Hematopoietic multipotent progenitor cell (in vitro differentiated cells): ENCODE measurements at regions not wholly inside any gene's neighbourhood (a gene's known extent, or its start where the extent isn't known, plus 50 kb on each side); places are given as distances from the start of the nearest gene placed in this dataset.

Source experiments
- DNase-seq, 3 donors: peaks; one replicate each; pipeline ENCODE4 v3.0.0-alpha.2; 2011 to 2015; ENCODE audit warnings: low read depth in 2 of 3, low spot score in 2 of 3

DNA sequence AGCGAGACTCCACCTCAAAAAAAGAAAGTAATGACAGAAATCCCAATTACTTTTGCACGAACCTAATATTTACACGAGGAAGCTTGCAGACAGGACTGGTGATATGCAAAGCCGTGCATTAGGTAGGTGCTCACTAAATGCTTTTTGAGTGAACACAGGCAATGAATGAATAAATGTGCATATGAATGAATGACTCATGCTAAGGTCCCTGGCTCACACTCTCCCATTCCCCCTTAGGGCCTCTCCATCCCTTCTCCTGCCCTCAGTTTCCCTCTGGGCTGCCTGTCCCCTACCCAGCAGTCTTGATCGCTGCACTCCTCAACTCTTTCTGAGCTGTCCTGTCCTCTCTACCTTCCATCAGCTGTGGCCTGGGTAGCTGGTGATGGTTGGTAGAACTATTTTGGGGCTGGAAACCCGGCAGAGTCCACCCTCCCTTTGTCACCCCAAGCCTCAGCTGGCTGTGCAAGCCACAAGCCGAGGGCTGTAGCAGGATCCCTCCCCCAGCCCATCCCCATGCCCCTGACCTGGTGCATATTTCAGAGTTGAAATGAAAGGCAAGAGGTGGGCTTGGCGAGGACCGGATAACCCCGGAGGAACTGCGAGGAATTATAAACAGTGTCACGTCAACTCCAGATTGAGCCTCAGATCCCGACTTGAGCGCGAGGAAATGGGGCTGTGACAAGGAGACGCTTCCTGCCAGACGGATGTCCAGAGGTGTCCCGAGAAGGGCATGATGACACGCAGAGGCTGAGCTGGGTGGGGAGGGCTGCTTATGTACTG is 191.7 kb upstream of the GSC start:
- no peak for DNase-seq

DNA sequence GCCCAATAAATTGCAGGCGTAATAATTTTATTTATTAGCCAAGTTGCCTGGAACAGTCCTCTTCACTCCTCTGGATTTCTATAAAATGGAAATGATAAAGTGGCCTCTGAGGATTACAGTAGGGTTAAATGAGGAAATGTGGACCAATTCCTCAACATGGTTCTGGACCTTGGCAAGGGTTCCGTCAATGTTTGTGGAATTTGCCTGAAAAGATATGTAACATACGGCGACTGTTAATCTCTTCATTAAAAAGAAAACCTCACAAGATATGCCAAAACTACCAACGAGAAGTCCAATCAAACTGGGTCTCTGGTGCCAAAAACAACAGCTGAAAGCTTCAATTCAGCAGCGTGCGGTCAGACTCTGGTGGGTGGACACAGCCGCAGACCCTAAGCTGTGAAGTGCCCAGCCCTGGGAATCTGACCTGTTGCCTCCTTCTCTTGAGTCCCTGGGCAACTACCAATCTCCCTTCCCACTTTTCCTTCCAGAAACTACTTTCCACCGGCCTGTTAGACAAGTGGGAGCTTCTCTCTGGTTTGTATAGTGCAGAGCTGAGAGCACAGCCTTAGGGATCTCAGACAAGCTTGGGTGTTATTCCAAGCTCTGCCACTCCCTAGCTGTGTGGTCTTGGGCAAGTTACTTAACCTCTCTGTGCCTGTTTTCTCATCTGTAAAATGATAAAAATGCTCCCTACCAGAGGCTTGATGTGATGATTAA is 190.5 kb upstream of the GSC start:
- DNase-seq, result no peak

DNA sequence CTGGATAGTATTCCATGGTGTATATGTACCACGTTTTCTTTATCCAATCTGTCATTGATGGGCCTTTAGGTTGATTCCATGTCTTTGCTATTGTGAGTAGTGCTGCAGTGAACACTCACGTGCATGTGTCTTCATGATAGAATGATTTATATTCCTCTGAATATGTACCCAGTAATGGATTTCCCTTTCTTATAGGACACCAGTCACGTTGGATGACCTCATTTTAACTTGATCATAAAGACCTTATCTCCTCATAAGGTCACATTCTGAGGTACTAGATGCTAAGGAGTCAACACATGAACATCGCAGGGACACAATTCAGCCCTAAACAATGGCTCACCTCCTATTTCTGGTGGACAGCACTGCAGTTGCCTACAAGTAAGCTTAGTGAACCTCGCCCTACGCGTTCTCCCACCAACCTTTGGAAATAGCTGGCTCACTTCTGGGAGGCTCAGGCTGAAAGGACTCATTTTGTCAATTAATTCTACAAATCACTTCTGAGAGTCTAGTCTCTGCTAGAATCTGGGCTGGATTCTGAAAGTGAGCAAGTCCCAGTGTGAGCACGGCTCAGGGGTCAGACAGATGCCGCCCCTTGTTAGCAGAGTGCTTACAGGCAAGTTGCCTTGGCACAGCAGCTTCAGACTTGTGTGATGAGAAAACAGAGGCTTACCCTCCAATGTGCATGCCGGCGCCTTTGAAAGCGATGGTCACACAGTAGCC is 183.8 kb upstream of the GSC start:
- no peak for DNase-seq

GRCh38 chr14:94952097-94952496 is 182.2 kb upstream of the GSC start:
- no peak for DNase-seq

DNA sequence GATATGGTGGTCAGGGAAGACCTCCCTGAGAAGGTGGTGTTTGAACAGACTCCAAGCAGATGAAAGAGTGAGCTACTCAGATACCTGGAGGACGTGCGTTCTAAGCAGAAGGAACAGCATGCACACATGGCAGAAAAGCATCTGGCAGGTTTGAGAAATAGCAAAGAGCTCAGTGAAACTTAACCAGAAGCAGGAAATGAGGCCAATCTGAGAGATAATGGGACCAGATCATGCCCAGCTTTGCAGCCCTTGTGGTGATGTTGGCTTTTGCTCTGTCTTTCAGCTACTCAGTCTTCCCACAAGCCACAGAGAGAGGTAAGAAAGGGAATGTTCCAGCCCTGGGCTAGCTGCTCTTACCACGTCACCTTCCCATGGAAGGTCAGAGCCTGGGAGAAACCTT is 176.3 kb upstream of the GSC start:
- DNase-seq, result no peak

DNA sequence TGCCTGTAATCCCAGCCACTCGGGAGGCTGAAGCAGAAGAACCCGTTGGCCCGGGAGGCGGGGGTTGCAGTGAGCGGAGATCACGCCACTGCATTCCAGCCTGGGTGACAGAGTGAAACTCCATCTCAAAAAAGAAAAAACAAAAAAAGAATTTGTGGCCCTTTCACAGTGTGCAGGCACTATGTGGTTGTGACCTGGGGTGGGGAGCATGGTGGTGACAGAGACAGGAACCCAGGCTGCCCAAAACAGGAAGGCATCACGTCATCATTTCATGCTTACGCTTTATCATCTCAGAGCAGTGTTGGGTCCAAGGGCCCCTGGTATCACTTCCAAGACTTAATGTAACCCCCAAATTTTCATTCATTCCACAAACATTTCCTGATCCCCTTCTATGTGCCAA is 175.7 kb upstream of the GSC start:
- DNase-seq, result no peak

- no peak for DNase-seq
Observed at GRCh38 chr14:94944636-94945258, 174.8 kb upstream of the GSC start.

- DNase-seq, result no peak
Observed at GRCh38 chr14:94942601-94943000, 172.7 kb upstream of the GSC start.

- DNase-seq, result no peak
Observed at GRCh38 chr14:94941311-94941710, 171.4 kb upstream of the GSC start.

GRCh38 chr14:94940263-94940993 is 170.5 kb upstream of the GSC start:
- DNase-seq, result no peak

GRCh38 chr14:94938016-94938415 is 168.1 kb upstream of the GSC start:
- no peak for DNase-seq

GRCh38 chr14:94936901-94937685 is 167.2 kb upstream of the GSC start:
- DNase-seq, result no peak

- DNase-seq, result no peak
Observed at GRCh38 chr14:94936401-94936892, 166.5 kb upstream of the GSC start.

GRCh38 chr14:94935706-94936300 is 165.9 kb upstream of the GSC start:
- DNase-seq, result no peak

DNA sequence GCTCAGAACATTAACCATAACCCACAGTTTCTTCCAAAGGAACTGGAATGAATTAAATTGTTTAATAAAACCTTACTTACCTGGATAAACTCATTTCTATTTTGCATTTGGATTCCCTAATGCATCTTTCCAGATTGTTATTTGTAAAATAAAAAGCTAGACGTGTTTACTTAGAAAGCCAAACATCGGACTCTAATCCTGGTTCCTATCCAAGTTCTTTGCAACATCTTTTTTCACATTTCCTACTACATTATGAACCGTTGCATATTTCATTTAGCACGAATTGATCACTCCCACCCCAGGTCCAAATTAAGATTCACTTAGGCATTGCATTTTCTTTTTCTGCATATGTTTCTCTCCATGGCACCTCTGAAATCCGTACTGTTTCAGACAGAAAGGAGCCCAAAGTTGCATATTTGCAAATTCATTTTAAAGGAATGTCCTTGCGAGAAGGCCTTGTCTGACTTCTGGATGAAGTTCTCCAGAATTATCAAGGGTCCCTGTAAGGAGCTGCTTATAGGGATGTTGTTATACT is 164.4 kb upstream of the GSC start:
- no peak for DNase-seq

GRCh38 chr14:94933486-94933885 is 163.6 kb upstream of the GSC start:
- no peak for DNase-seq

DNA sequence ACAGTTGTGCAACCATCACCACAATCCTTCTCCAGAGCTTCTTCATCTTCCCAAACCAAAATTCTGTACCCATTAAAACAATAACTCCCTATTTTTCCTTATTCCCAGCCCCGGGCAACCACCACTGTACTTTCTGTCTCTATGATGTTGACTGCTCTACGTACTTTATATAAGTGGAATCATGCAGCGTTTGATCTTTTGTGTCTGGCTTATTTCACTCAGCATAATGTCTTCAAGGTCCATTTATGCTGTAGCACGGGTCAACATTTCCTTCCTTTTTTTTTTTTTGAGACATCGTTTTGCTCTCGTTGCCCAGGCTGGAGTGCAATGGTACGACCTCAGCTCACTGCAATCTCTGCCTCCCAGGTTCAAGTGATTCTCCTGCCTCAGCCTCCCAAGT is 162.7 kb upstream of the GSC start:
- DNase-seq, result no peak

- no peak for DNase-seq
Observed at GRCh38 chr14:94930690-94931089, 160.8 kb upstream of the GSC start.

DNA sequence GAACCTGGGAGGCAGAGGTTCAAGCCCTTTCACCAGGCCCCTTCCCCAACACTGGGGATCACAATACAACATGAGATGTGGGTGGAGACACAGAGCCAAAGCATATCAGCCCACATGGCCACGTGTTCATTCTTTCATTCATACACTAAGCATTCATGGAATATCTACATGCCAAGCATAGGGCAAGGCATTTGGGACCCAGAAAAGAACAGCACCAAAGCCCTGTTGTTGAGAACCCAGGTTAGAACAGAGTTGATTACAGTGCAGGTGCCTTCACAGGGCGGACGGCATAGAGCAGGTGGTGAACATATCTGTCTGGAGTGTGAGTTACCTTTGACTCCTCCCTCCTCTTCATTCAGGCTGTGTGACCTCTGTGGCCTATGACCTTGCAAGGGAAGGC is 159.4 kb upstream of the GSC start:
- DNase-seq, result no peak
